ENCODE measurements at regions not wholly inside any gene's neighbourhood (a gene's known extent, or its start where the extent isn't known, plus 50 kb on each side); places are given as distances from the start of the nearest gene placed in this dataset.

DNA sequence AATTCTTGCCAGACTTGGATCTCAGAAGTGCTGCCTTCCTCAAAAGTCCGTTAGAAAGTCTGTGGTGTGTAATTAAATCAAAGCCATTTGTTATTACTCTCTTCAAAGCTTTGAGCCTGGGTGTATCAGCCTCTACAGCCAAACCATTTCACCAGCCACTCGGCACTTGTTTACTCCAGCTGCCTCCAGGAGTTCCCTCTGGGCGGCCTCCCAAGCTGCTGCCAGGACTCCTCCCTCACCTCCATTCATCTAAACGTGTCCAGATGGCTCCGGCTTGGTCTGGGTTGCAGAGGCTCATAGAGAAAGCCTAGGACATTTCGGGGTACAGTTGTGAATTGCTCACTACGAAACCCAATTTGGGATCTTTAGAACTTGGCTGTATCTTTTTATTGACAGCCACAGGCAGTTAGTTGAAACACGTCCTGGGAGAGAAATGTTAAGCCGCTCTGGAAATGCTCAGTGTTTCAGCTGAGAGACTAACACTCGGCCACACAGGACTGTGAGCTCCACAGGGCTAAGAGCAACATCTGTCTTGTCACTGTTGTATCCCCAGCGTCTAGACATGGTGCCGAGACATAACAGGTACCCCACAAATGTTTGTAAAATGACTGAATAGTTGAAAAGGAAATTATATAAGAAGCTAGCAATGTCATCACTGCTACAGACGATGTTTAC, 116.9 kb upstream of the NGF start (continued):
- no peak for TF ChIP-seq RAD21 (IDR thresholded peaks at IDR 0.05; ENCODE audit: low read length)

DNA sequence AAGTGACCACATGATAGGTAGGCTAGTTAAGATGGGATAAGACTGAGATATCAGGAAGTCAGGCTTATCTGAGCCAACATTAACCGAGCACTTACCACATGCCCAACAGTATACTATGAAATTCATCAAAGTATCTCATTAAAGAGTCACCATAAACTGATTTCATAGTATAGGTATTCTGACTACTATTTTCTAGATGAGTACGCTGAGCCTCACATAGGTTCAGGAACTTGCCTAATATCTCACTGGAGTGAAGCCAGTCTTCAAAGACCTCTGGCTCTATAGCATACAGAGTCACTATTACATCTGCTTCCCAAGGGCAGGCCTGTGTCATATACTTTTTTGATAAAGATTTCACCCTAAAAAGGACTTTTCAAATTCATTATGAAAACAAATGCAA, 115.6 kb upstream of the NGF start:
- peaks cover 12% of the 10 kb centered on the region for H3K9me1 ChIP-seq (ENCODE audit: insufficient read depth, low read length)
- no peak overlapping the region for H3K4me2 ChIP-seq (ENCODE audit: low read depth, low read length)
- H3K27me3 ChIP-seq (ENCODE audit: control insufficient read depth, insufficient read depth, low read length): no peaks in the 10 kb centered on the region
- no peak overlapping the region for H2BK5ac ChIP-seq (ENCODE audit: low read depth, low read length, poor library complexity, severe bottlenecking)
- TF ChIP-seq, protein P1, sequence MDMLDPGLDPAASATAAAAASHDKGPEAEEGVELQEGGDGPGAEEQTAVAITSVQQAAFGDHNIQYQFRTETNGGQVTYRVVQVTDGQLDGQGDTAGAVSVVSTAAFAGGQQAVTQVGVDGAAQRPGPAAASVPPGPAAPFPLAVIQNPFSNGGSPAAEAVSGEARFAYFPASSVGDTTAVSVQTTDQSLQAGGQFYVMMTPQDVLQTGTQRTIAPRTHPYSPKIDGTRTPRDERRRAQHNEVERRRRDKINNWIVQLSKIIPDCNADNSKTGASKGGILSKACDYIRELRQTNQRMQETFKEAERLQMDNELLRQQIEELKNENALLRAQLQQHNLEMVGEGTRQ (IDR thresholded peaks at IDR 0.05; ENCODE audit: low read depth, low read length): no peak
- TF ChIP-seq CHD1 (IDR thresholded peaks at IDR 0.05; ENCODE audit: low read depth, low read length): no peak
- TF ChIP-seq, protein P2, sequence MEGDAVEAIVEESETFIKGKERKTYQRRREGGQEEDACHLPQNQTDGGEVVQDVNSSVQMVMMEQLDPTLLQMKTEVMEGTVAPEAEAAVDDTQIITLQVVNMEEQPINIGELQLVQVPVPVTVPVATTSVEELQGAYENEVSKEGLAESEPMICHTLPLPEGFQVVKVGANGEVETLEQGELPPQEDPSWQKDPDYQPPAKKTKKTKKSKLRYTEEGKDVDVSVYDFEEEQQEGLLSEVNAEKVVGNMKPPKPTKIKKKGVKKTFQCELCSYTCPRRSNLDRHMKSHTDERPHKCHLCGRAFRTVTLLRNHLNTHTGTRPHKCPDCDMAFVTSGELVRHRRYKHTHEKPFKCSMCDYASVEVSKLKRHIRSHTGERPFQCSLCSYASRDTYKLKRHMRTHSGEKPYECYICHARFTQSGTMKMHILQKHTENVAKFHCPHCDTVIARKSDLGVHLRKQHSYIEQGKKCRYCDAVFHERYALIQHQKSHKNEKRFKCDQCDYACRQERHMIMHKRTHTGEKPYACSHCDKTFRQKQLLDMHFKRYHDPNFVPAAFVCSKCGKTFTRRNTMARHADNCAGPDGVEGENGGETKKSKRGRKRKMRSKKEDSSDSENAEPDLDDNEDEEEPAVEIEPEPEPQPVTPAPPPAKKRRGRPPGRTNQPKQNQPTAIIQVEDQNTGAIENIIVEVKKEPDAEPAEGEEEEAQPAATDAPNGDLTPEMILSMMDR (conservative IDR thresholded peaks at IDR 0.05; ENCODE audit: low read depth, low read length): no peak
- TF ChIP-seq, protein P3, sequence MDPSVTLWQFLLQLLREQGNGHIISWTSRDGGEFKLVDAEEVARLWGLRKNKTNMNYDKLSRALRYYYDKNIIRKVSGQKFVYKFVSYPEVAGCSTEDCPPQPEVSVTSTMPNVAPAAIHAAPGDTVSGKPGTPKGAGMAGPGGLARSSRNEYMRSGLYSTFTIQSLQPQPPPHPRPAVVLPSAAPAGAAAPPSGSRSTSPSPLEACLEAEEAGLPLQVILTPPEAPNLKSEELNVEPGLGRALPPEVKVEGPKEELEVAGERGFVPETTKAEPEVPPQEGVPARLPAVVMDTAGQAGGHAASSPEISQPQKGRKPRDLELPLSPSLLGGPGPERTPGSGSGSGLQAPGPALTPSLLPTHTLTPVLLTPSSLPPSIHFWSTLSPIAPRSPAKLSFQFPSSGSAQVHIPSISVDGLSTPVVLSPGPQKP (IDR thresholded peaks at IDR 0.05; ENCODE audit: borderline replicate concordance, low read depth, low read length): no peak
- TF ChIP-seq POLR2A (IDR thresholded peaks at IDR 0.05; ENCODE audit: low read depth, low read length): no peak
- no peak for TF ChIP-seq CEBPB (IDR thresholded peaks at IDR 0.05; ENCODE audit: low read depth, low read length)
- no peak for TF ChIP-seq MAFK (IDR thresholded peaks at IDR 0.05; ENCODE audit: low read depth, low read length)
- H3K4ac ChIP-seq (ENCODE audit: low read depth, low read length): no peak overlapping the region
- H3K4me3 ChIP-seq (ENCODE audit: insufficient read depth, low read depth, low read length): no peak overlapping the region
- in situ Hi-C loops (cut with MboI; ENCODE audit: low sequenced_read_pairs) (no loop called here), dilution Hi-C loops (cut with HindIII; ENCODE audit: low sequenced_read_pairs, unreplicated experiment) (no loop called here), intact Hi-C loops (cut with micrococcal nuclease) (no loop called here)
- peak overlapping the region; percentile 39; the same call in 1 of the 2 replicates for H2BK20ac ChIP-seq (ENCODE audit: low read depth, low read length)
- ATAC-seq (ENCODE audit: low read depth): no peak
- BruUV-seq (replicated peaks): no TSS peak
- ChIA-PET CTCF (no interaction called here), POLR2A (ENCODE audit: unreplicated experiment) (no interaction called here)
- no peak overlapping the region for H2AK9ac ChIP-seq (replicated peaks; ENCODE audit: low read depth, low read length, poor library complexity)
- peaks cover 19% of the 10 kb centered on the region for H3K4me1 ChIP-seq (ENCODE audit: control insufficient read depth, insufficient read depth, low read length)
- peak; percentile 37 for DNase-seq
- no peaks in the 10 kb centered on the region for H3K36me3 ChIP-seq (ENCODE audit: control insufficient read depth, insufficient read depth, low read length)
- no peak overlapping the region for H3K27ac ChIP-seq (ENCODE audit: insufficient read depth, low read length)
- 0 out of 3 replicates have a peak overlapping the region, but pooled peaks have one; percentile 15 for H2BK15ac ChIP-seq (ENCODE audit: low read depth, low read length)
- no peak overlapping the region for H3K23ac ChIP-seq (ENCODE audit: low read depth, low read length)
- no peak overlapping the region for H3K9ac ChIP-seq (ENCODE audit: low read depth, low read length)
- H4K8ac ChIP-seq (ENCODE audit: low read depth in 2 of 2, low read length in 2 of 2): no peak overlapping the region
- no peaks in the 10 kb centered on the region for H4K20me1 ChIP-seq (ENCODE audit: insufficient read depth, low read length)
- H3K14ac ChIP-seq (replicated peaks; ENCODE audit: low read depth, low read length): no peak overlapping the region
- no peak overlapping the region for H3K56ac ChIP-seq (ENCODE audit: extremely low read depth, insufficient read depth, low read length)
- H2BK120ac ChIP-seq (ENCODE audit: low read depth, low read length): 0 out of 2 replicates have a peak overlapping the region, but pooled peaks have one; percentile 18
- H2AK5ac ChIP-seq (ENCODE audit: low read depth, low read length): peak overlapping the region; percentile 50; the same call in 1 of the 2 replicates
- H3K79me1 ChIP-seq (ENCODE audit: low read depth in 1 of 2, low read length in 2 of 2): no peaks in the 10 kb centered on the region
- H2AFZ ChIP-seq (replicated peaks; ENCODE audit: low read length, poor library complexity): no peak overlapping the region
- WGBS, 2 experiments (ENCODE audit: extremely low coverage in 2 of 2, insufficient read length in 1 of 2): no CpG with 5 or more reads among the region's 2 CpGs
- peaks cover 2% of the 10 kb centered on the region; the same call in 1 of the 2 replicates for H3K9me3 ChIP-seq (ENCODE audit: control insufficient read depth, insufficient read depth, low read length)
- H4K5ac ChIP-seq (ENCODE audit: low read depth, low read length): no peak overlapping the region
- H4K91ac ChIP-seq (ENCODE audit: insufficient read depth, low read depth, low read length): no peak overlapping the region
- no peak overlapping the region for H3K18ac ChIP-seq (ENCODE audit: low read depth, low read length)

Measured in IMR-90 (cell line).